ENCODE measurements at regions not wholly inside any gene's neighbourhood (a gene's known extent, or its start where the extent isn't known, plus 50 kb on each side); places are given as distances from the start of the nearest gene placed in this dataset.

- DNase-seq (ENCODE audit: low read depth, low spot score): no peak
- no peak overlapping the region for H2AFZ ChIP-seq (ENCODE audit: control insufficient read depth, low read depth, low read length)
- intact Hi-C loops (cut with micrococcal nuclease; ENCODE audit: unreplicated experiment): no loop called here
- ChIA-PET RAD21 (ENCODE audit: unreplicated experiment) (no interaction called here), POLR2A (no interaction called here), SMC1A (ENCODE audit: uncharacterized antibody, unreplicated experiment) (no interaction called here), CTCF (no interaction called here)
- no peaks in the 10 kb centered on the region for H3K36me3 ChIP-seq (ENCODE audit: control insufficient read depth in 2 of 2, insufficient read depth in 2 of 2, low read length in 1 of 2)
- no TSS peak for BruUV-seq (replicated peaks)
- no peaks in the 10 kb centered on the region; the same call in 2 of the 3 replicates for H3K9me3 ChIP-seq (replicated peaks; ENCODE audit: control insufficient read depth, insufficient read depth, low read length)
- no peaks in the 10 kb centered on the region; the same call in 1 of the 2 replicates for H3K4me1 ChIP-seq (ENCODE audit: control insufficient read depth, insufficient read depth, low read length)
- FAIRE-seq: no peak
- H3K4me2 ChIP-seq (ENCODE audit: control insufficient read depth, insufficient read depth): no peak overlapping the region
- no peak overlapping the region for H3K4me3 ChIP-seq
- H3K27me3 ChIP-seq (replicated peaks in 1 of 2; ENCODE audit: control insufficient read depth in 2 of 2, insufficient read depth in 2 of 2, low read length in 1 of 2): no peaks in the 10 kb centered on the region; a peak in 1 of 4 replicates
- no peaks in the 10 kb centered on the region for H3K79me2 ChIP-seq (ENCODE audit: control insufficient read depth, insufficient read depth, low read length)
- no peak for ATAC-seq
- no peak overlapping the region for H3K27ac ChIP-seq (ENCODE audit: control insufficient read depth, insufficient read depth)
- in situ Hi-C loops (cut with MboI): no loop called here
- no peaks in the 10 kb centered on the region for H4K20me1 ChIP-seq (ENCODE audit: control insufficient read depth, insufficient read depth)
- H3K9ac ChIP-seq (ENCODE audit: control insufficient read depth, insufficient read depth, low read length): no peak overlapping the region
- TF ChIP-seq ZNF687 (IDR thresholded peaks at IDR 0.05) (no peak), ZNF274 (IDR thresholded peaks at IDR 0.05; ENCODE audit: insufficient read depth, insufficient read length) (no peak), TCF3 (IDR thresholded peaks at IDR 0.05; ENCODE audit: borderline replicate concordance, insufficient read depth, low read depth, low read length) (no peak), NKRF (conservative IDR thresholded peaks at IDR 0.05) (no peak), SMAD5 (IDR thresholded peaks at IDR 0.05; ENCODE audit: low read depth) (no peak), LARP7 (IDR thresholded peaks at IDR 0.05) (no peak), JUND (IDR thresholded peaks at IDR 0.05; ENCODE audit: low read depth, low read length) (no peak), IKZF2 (IDR thresholded peaks at IDR 0.05) (no peak), ELK1 (IDR thresholded peaks at IDR 0.05; ENCODE audit: low read depth, low read length) (no peak), CBX3 (IDR thresholded peaks at IDR 0.05; ENCODE audit: borderline replicate concordance, low read depth) (no peak), SREBF1 (IDR thresholded peaks at IDR 0.05; ENCODE audit: low read length) (no peak), POLR2AphosphoS2 (IDR thresholded peaks at IDR 0.05; ENCODE audit: low read depth, low read length) (no peak), CEBPB (IDR thresholded peaks at IDR 0.05; ENCODE audit: borderline replicate concordance in 1 of 2, low read depth in 2 of 2, low read length in 2 of 2) (no peak), EGR1 (IDR thresholded peaks at IDR 0.05; ENCODE audit: borderline replicate concordance in 1 of 2, low read depth in 2 of 2, low read length in 2 of 2) (no peak), ZNF592 (IDR thresholded peaks at IDR 0.05) (no peak)
Observed at GRCh38 chr1:243980071-243980470, 71.0 kb upstream of the ZBTB18 start.
